ENCODE measurements at regions not wholly inside any gene's neighbourhood (a gene's known extent, or its start where the extent isn't known, plus 50 kb on each side); places are given as distances from the start of the nearest gene placed in this dataset.

GRCh38 chr4:165631208-165631894 lies 241.7 kb upstream of the TLL1 start:
- H3K4me3 ChIP-seq (ENCODE audit: low read depth, low read length), result no peak overlapping the region
- in situ Hi-C loops (cut with HindIII; ENCODE audit: low sequenced_read_pairs), result no loop called here
- no peak for DNase-seq (ENCODE audit: low read depth)
- no peak for TF ChIP-seq CTCF (IDR thresholded peaks at IDR 0.05; ENCODE audit: low read depth, low read length, missing control alignments)

- DNase-seq (ENCODE audit: low read depth), result no peak
- H3K4me3 ChIP-seq (ENCODE audit: low read depth, low read length), result no peak overlapping the region
- in situ Hi-C loops (cut with HindIII; ENCODE audit: low sequenced_read_pairs), result no loop called here
- TF ChIP-seq CTCF (IDR thresholded peaks at IDR 0.05; ENCODE audit: low read depth, low read length, missing control alignments), result no peak
These were observed 241.1 kb upstream of the TLL1 start for GRCh38 chr4:165631912-165632311.

GRCh38 chr4:165634766-165635165 lies 238.3 kb upstream of the TLL1 start:
- TF ChIP-seq CTCF (IDR thresholded peaks at IDR 0.05; ENCODE audit: low read depth, low read length, missing control alignments), result no peak
- DNase-seq (ENCODE audit: low read depth), result no peak
- in situ Hi-C loops (cut with HindIII; ENCODE audit: low sequenced_read_pairs), result no loop called here
- H3K4me3 ChIP-seq (ENCODE audit: low read depth, low read length), result no peak overlapping the region

GRCh38 chr4:165635381-165635780 lies 237.7 kb upstream of the TLL1 start:
- in situ Hi-C loops (cut with HindIII; ENCODE audit: low sequenced_read_pairs), result no loop called here
- no peak for DNase-seq (ENCODE audit: low read depth)
- no peak for TF ChIP-seq CTCF (IDR thresholded peaks at IDR 0.05; ENCODE audit: low read depth, low read length, missing control alignments)
- H3K4me3 ChIP-seq (ENCODE audit: low read depth, low read length), result no peak overlapping the region

- in situ Hi-C loops (cut with HindIII; ENCODE audit: low sequenced_read_pairs), result no loop called here
- H3K4me3 ChIP-seq (ENCODE audit: low read depth, low read length), result no peak overlapping the region
- DNase-seq (ENCODE audit: low read depth), result no peak
- no peak for TF ChIP-seq CTCF (IDR thresholded peaks at IDR 0.05; ENCODE audit: low read depth, low read length, missing control alignments)
These were observed 237.1 kb upstream of the TLL1 start for GRCh38 chr4:165635951-165636350.

- no peak for DNase-seq (ENCODE audit: low read depth)
- in situ Hi-C loops (cut with HindIII; ENCODE audit: low sequenced_read_pairs), result no loop called here
- no peak overlapping the region for H3K4me3 ChIP-seq (ENCODE audit: low read depth, low read length)
- no peak for TF ChIP-seq CTCF (IDR thresholded peaks at IDR 0.05; ENCODE audit: low read depth, low read length, missing control alignments)
These were observed 221.1 kb upstream of the TLL1 start for GRCh38 chr4:165651901-165652300.
